ENCODE measurements at regions not wholly inside any gene's neighbourhood (a gene's known extent, or its start where the extent isn't known, plus 50 kb on each side); places are given as distances from the start of the nearest gene placed in this dataset.

DNA sequence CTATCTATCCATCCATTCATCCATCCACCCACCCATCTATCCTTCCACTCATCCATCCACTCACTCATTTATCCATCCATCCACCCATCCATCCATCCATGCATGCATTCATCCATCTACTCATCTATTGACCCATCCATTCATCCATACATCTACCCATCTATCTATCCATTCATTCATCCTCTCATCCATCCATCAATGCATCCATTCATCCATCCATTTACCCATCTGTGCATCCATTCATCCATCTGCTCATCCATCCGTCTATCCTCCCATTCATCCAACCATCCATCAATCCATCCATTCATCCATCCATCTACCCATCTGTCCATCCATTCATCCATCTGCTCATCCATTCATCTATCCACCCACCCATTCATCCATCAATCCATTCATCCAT lies 224.5 kb upstream of the MAF start:
- peaks cover 4% of the 10 kb centered on the region for H3K4me1 Mint-ChIP-seq
- no peak overlapping the region for H3K4me3 Mint-ChIP-seq
- ChIA-PET CTCF (no interaction called here), POLR2A (no interaction called here)
- H3K27ac Mint-ChIP-seq = no peak overlapping the region
- TF ChIP-seq NR2C2 (CRISPR knock-in tag; IDR thresholded peaks at IDR 0.05) (no peak), ETV6 (CRISPR knock-in tag; IDR thresholded peaks at IDR 0.05) (no peak), FOXP4 (CRISPR knock-in tag; IDR thresholded peaks at IDR 0.05) (no peak), ELF4 (CRISPR knock-in tag; IDR thresholded peaks at IDR 0.05; ENCODE audit: low read depth) (no peak)
- TF ChIP-seq, protein P1, sequence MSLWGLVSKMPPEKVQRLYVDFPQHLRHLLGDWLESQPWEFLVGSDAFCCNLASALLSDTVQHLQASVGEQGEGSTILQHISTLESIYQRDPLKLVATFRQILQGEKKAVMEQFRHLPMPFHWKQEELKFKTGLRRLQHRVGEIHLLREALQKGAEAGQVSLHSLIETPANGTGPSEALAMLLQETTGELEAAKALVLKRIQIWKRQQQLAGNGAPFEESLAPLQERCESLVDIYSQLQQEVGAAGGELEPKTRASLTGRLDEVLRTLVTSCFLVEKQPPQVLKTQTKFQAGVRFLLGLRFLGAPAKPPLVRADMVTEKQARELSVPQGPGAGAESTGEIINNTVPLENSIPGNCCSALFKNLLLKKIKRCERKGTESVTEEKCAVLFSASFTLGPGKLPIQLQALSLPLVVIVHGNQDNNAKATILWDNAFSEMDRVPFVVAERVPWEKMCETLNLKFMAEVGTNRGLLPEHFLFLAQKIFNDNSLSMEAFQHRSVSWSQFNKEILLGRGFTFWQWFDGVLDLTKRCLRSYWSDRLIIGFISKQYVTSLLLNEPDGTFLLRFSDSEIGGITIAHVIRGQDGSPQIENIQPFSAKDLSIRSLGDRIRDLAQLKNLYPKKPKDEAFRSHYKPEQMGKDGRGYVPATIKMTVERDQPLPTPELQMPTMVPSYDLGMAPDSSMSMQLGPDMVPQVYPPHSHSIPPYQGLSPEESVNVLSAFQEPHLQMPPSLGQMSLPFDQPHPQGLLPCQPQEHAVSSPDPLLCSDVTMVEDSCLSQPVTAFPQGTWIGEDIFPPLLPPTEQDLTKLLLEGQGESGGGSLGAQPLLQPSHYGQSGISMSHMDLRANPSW (CRISPR knock-in tag; conservative IDR thresholded peaks at IDR 0.05; ENCODE audit: low read depth) = no peak
- no peak for ATAC-seq
- H3K27me3 Mint-ChIP-seq (ENCODE audit: low read depth) = no peaks in the 10 kb centered on the region
- H3K9me3 Mint-ChIP-seq = no peaks in the 10 kb centered on the region; the same call in 1 of the 2 replicates
- DNase-seq (ENCODE audit: low spot score) = no peak
- H3K36me3 Mint-ChIP-seq = no peaks in the 10 kb centered on the region

- DNase-seq (ENCODE audit: low spot score) (no peak), ATAC-seq (no peak)
- TF ChIP-seq ZNF263 (CRISPR knock-in tag; IDR thresholded peaks at IDR 0.05; ENCODE audit: low read depth) = no peak
- no peak for TF ChIP-seq SMAD4 (CRISPR knock-in tag; IDR thresholded peaks at IDR 0.05)
- TF ChIP-seq ZNF532 (CRISPR knock-in tag; IDR thresholded peaks at IDR 0.05; ENCODE audit: borderline replicate concordance) = no peak
- no peak for TF ChIP-seq NFE2L1 (CRISPR knock-in tag; IDR thresholded peaks at IDR 0.05)
- no peak for TF ChIP-seq FOXP4 (CRISPR knock-in tag; IDR thresholded peaks at IDR 0.05)
- TF ChIP-seq MYBL2 (CRISPR knock-in tag; IDR thresholded peaks at IDR 0.05) = no peak
- TF ChIP-seq EMX1 (CRISPR knock-in tag; IDR thresholded peaks at IDR 0.05) = no peak
- no peak for TF ChIP-seq IRF2 (CRISPR knock-in tag; IDR thresholded peaks at IDR 0.05; ENCODE audit: borderline replicate concordance, low read depth)
- no peak for TF ChIP-seq JAZF1 (CRISPR knock-in tag; IDR thresholded peaks at IDR 0.05)
- TF ChIP-seq TEAD1 (CRISPR knock-in tag; IDR thresholded peaks at IDR 0.05) = no peak
- TF ChIP-seq, protein P1 (CRISPR knock-in tag; conservative IDR thresholded peaks at IDR 0.05; ENCODE audit: low read depth) = no peak
- ChIA-PET POLR2A (no interaction called here), CTCF (no interaction called here)
- H3K4me1 Mint-ChIP-seq = peaks cover under 1% of the 10 kb centered on the region; the same call in 1 of the 2 replicates
- H3K27me3 Mint-ChIP-seq (ENCODE audit: low read depth) = no peaks in the 10 kb centered on the region
- no peaks in the 10 kb centered on the region; the same call in 1 of the 2 replicates for H3K9me3 Mint-ChIP-seq
- H3K36me3 Mint-ChIP-seq = no peaks in the 10 kb centered on the region
- no peak overlapping the region for H3K27ac Mint-ChIP-seq
- no peak overlapping the region for H3K4me3 Mint-ChIP-seq
Observed at GRCh38 chr16:79823639-79824038, 223.1 kb upstream of the MAF start.

All from WTC11 (cell line).